SK-N-SH (cell line): ENCODE measurements at regions not wholly inside any gene's neighbourhood (a gene's known extent, or its start where the extent isn't known, plus 50 kb on each side); places are given as distances from the start of the nearest gene placed in this dataset.

Experiments
- CTCF ChIP-seq: fragments of 200-600 bp; sonication (generic); IDR thresholded peaks from 2 replicates; pipeline ENCODE4 v1.6.1; 2017; ENCODE audit warnings: antibody characterized with exemption, mild to moderate bottlenecking, moderate library complexity
- MXI1 ChIP-seq: IDR thresholded peaks from 2 replicates; pipeline ENCODE4 v1.6.1; 2012; ENCODE audit warnings: mild to moderate bottlenecking, low read depth, low read length, improper control_type of control experiment

DNA sequence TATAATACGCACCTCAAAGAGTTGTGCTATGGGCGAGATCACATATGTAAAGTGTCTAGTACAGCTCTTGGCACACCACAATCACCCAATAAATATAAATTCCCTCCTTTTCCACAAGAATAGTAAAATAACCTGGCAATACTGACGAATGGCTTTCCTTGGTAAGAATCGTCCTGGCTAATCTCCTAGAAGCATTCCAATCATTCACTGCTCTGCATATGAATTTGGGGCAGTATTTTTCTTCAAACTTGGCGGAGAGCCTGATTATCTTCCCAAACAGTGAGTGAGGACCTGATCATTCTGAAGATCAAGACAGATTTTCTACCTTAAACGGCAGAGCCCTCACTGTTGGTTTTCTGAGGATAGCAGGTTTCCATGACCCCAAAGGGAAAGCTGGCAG lies 96.0 kb downstream of the TMEM215 start:
- TF ChIP-seq MXI1 (no peak), CTCF (no peak)
